Caco-2 (cell line): ENCODE measurements at regions not wholly inside any gene's neighbourhood (a gene's known extent, or its start where the extent isn't known, plus 50 kb on each side); places are given as distances from the start of the nearest gene placed in this dataset.

Source experiments
- BruUV-seq: library from RNA; stranded (reverse); fragments of 400-500 nt; replicated peaks from 2 replicates; lab custom pipeline; 2021; lab: Mats Ljungman, UMichigan
- CTCF ChIA-PET: fragments of 300-600 bp; sonication (Branson Sonifier 250); formaldehyde crosslinking; loops from one replicate; lab custom pipeline; 2022; ENCODE audit warnings: antibody characterized with exemption; lab: Charles Lee
- POLR2A ChIA-PET: fragments of 300-600 bp; sonication (Branson Sonifier 250); formaldehyde crosslinking; loops from one replicate; lab custom pipeline; 2022; ENCODE audit warnings: antibody characterized with exemption; lab: Charles Lee
- DNase-seq, 2 experiments: peaks; one replicate each; pipeline versions ENCODE4 v3.0.0 to v3.0.0-alpha.2; 2020 to 2022
- H3K27me3 ChIP-seq: replicated peaks from 2 replicates; pipeline ENCODE4 v1.6.0; 2011; ENCODE audit warnings: low read length; ENCODE audit not compliant: control insufficient read depth, insufficient read depth
- H3K36me3 ChIP-seq: 2 replicates; pipeline ENCODE4 v1.5.1; 2011; ENCODE audit warnings: low read length; ENCODE audit not compliant: control insufficient read depth, insufficient read depth
- H3K4me1 ChIP-seq: fragments of 250-450 bp; sonication (Bioruptor Pico); 2 replicates; pipeline ENCODE4 v1.5.1; 2020; ENCODE audit warnings: mild to moderate bottlenecking
- H3K4me3 ChIP-seq: 2 replicates; pipeline ENCODE4 v1.5.1; 2011; ENCODE audit warnings: low read depth, mild to moderate bottlenecking, control low read depth, low read length
- H3K9me3 ChIP-seq: fragments of 250-450 bp; sonication (Bioruptor Pico); 2 replicates; pipeline ENCODE4 v1.5.1; 2020; ENCODE audit warnings: mild to moderate bottlenecking, moderate library complexity
- H3K27ac Mint-ChIP-seq: one replicate; pipeline ENCODE4 v1.8.0; 2022; ENCODE audit warnings: mixed read lengths; ENCODE audit not compliant: unreplicated experiment
- H3K27me3 Mint-ChIP-seq: one replicate; pipeline ENCODE4 v1.8.0; 2022; ENCODE audit warnings: mixed read lengths; ENCODE audit not compliant: insufficient read depth, unreplicated experiment
- H3K36me3 Mint-ChIP-seq: one replicate; pipeline ENCODE4 v1.8.0; 2022; ENCODE audit warnings: mild to moderate bottlenecking, mixed read lengths; ENCODE audit not compliant: insufficient read depth, unreplicated experiment
- H3K4me1 Mint-ChIP-seq: one replicate; pipeline ENCODE4 v1.8.0; 2022; ENCODE audit warnings: low read depth, mixed read lengths; ENCODE audit not compliant: unreplicated experiment
- H3K4me3 Mint-ChIP-seq: one replicate; pipeline ENCODE4 v1.8.0; 2022; ENCODE audit warnings: mild to moderate bottlenecking, moderate library complexity, mixed read lengths; ENCODE audit not compliant: unreplicated experiment
- H3K9me3 Mint-ChIP-seq: one replicate; pipeline ENCODE4 v1.8.0; 2022; ENCODE audit warnings: mixed read lengths; ENCODE audit not compliant: unreplicated experiment
- intact Hi-C: fragments of 100-400 bp; cut with micrococcal nuclease; formaldehyde crosslinking; loops from one replicate; pipeline ENCODE4 v1.10.0; 2022; ENCODE audit not compliant: unreplicated experiment
- TF ChIP-seq, protein P1 (sequence below), 2 experiments: fragments of 200-600 bp in 1 of 2; IDR thresholded peaks; 1 replicate in 1 of 2; 2 replicates in 1 of 2; pipeline versions ENCODE4 v1.5.1 to v1.8.0; 2011 to 2022; ENCODE audit warnings: antibody characterized with exemption in 1 of 2, control low read depth in 1 of 2, inconsistent platforms in 1 of 2, low read depth in 1 of 2, low read length in 1 of 2, mild to moderate bottlenecking in 1 of 2, moderate library complexity in 1 of 2; ENCODE audit not compliant: insufficient read depth in 1 of 2, severe bottlenecking in 1 of 2, unreplicated experiment in 1 of 2

DNA sequence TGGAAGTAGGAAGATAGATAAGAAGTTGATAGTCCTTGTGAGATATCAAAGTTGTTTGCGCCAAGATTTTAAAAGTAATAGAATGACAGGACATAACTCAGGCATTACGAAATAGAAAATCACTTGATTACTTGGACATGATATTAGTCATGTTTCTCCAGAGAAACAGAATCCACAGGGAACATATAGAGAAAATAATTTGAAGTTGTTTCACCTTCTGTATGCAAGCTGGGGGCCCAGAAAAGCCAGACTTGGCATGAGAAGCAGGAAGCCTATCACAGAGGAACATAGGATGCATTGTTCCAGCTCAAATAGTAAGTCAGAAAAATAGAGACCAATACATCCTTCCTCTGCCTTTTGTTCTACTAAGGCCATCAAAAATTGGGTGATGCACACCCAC, 715.9 kb downstream of the TECRL start:
- intact Hi-C loops = no loop called here
- CTCF ChIA-PET = no interaction called here
- POLR2A ChIA-PET = no interaction called here
- H3K36me3 Mint-ChIP-seq = no peaks in the 10 kb centered on the region
- no peak overlapping the region for H3K4me3 ChIP-seq
- H3K4me1 Mint-ChIP-seq = no peaks in the 10 kb centered on the region
- H3K9me3 ChIP-seq = no peaks in the 10 kb centered on the region; the same call in 1 of the 2 replicates
- no peaks in the 10 kb centered on the region for H3K27me3 Mint-ChIP-seq
- no peaks in the 10 kb centered on the region for H3K36me3 ChIP-seq
- BruUV-seq = no TSS peak
- DNase-seq = no peak
- peaks cover 12% of the 10 kb centered on the region for H3K9me3 Mint-ChIP-seq
- H3K27me3 ChIP-seq = no peaks in the 10 kb centered on the region
- TF ChIP-seq, protein P1, sequence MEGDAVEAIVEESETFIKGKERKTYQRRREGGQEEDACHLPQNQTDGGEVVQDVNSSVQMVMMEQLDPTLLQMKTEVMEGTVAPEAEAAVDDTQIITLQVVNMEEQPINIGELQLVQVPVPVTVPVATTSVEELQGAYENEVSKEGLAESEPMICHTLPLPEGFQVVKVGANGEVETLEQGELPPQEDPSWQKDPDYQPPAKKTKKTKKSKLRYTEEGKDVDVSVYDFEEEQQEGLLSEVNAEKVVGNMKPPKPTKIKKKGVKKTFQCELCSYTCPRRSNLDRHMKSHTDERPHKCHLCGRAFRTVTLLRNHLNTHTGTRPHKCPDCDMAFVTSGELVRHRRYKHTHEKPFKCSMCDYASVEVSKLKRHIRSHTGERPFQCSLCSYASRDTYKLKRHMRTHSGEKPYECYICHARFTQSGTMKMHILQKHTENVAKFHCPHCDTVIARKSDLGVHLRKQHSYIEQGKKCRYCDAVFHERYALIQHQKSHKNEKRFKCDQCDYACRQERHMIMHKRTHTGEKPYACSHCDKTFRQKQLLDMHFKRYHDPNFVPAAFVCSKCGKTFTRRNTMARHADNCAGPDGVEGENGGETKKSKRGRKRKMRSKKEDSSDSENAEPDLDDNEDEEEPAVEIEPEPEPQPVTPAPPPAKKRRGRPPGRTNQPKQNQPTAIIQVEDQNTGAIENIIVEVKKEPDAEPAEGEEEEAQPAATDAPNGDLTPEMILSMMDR (IDR thresholded peaks at IDR 0.05; ENCODE audit: insufficient read depth in 1 of 2, low read depth in 1 of 2, low read length in 1 of 2, severe bottlenecking in 1 of 2, unreplicated experiment in 1 of 2) = no peak
- H3K4me1 ChIP-seq = no peaks in the 10 kb centered on the region
- H3K27ac Mint-ChIP-seq = no peak overlapping the region
- H3K4me3 Mint-ChIP-seq = no peak overlapping the region

DNA sequence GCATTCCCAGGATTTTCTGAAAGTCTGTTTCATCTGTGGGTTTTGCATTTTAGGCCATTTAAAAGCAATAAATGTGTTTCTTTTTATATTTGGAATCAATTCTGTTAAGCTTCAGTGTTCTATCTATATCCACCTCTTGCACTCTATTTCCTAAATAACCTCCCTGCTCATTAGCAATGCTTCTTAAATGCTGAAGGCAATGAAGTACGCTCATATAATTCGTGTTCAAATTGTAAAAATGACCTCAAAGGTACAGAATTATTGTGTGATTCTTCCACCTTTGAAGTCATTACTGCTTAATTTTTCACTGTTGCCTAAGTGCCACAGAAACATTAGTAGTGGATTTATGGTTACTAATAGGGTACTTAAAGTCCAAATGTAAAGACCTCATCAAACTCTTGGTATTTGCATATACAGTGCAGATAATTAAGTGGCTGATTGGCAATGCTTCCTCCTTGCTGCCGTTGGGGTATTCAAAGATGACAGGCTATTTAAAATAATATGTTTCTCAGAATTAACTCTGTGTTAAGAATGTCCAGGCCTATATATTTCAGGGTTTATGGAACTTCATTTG, 730.8 kb downstream of the TECRL start:
- no peaks in the 10 kb centered on the region for H3K9me3 Mint-ChIP-seq

DNA sequence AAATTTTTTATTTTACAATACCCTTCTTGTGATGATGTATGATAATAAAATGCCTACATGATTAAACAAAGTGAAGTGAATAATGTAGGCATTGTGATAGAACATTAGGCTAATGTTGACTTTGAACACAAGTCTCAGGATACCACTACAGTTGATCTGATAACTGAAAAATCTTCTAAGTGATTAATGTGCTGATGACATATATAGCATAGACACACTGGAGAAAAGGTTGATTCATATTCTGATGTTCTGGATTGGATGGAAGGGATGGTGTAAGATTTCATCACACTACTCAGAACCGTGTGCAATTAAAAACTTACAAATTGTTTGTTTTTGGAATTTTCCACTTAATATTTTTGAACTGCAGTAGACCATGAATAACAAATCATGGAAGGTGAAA, 738.5 kb downstream of the TECRL start:
- Histone ChIP-seq H3K4me3 (no peak overlapping the region), H3K9me3 (no peaks in the 10 kb centered on the region), H3K4me1 (no peaks in the 10 kb centered on the region), H3K27me3 (no peaks in the 10 kb centered on the region), H3K36me3 (no peaks in the 10 kb centered on the region)
- TF ChIP-seq, protein P1 (IDR thresholded peaks at IDR 0.05; ENCODE audit: insufficient read depth in 1 of 2, low read depth in 1 of 2, low read length in 1 of 2, severe bottlenecking in 1 of 2, unreplicated experiment in 1 of 2) = no peak
- BruUV-seq = no TSS peak
- H3K4me3 Mint-ChIP-seq = no peak overlapping the region
- no peak overlapping the region for H3K27ac Mint-ChIP-seq
- H3K4me1 Mint-ChIP-seq = no peaks in the 10 kb centered on the region
- POLR2A ChIA-PET = no interaction called here
- CTCF ChIA-PET = no interaction called here
- H3K9me3 Mint-ChIP-seq = no peaks in the 10 kb centered on the region
- no peaks in the 10 kb centered on the region for H3K36me3 Mint-ChIP-seq
- H3K27me3 Mint-ChIP-seq = no peaks in the 10 kb centered on the region
- no peak for DNase-seq
- intact Hi-C loops = no loop called here

More for the DNA sequence above, 730.8 kb downstream of the TECRL start:
- intact Hi-C loops = no loop called here
- no peaks in the 10 kb centered on the region for H3K4me1 Mint-ChIP-seq
- no peaks in the 10 kb centered on the region for H3K27me3 Mint-ChIP-seq
- Histone ChIP-seq H3K4me3 (no peak overlapping the region), H3K36me3 (no peaks in the 10 kb centered on the region), H3K4me1 (no peaks in the 10 kb centered on the region), H3K9me3 (no peaks in the 10 kb centered on the region), H3K27me3 (no peaks in the 10 kb centered on the region)
- TF ChIP-seq, protein P1 (IDR thresholded peaks at IDR 0.05; ENCODE audit: insufficient read depth in 1 of 2, low read depth in 1 of 2, low read length in 1 of 2, severe bottlenecking in 1 of 2, unreplicated experiment in 1 of 2) = no peak
- H3K36me3 Mint-ChIP-seq = no peaks in the 10 kb centered on the region
- DNase-seq = no peak
- H3K27ac Mint-ChIP-seq = no peak overlapping the region
- no TSS peak for BruUV-seq
- ChIA-PET POLR2A (no interaction called here), CTCF (no interaction called here)
- H3K4me3 Mint-ChIP-seq = no peak overlapping the region
